HG02884 (cell line): ENCODE measurements at regions not wholly inside any gene's neighbourhood (a gene's known extent, or its start where the extent isn't known, plus 50 kb on each side); places are given as distances from the start of the nearest gene placed in this dataset.

Source experiments
- ATAC-seq: cut with Tn5 transposase; IDR thresholded peaks from one replicate; pipeline ENCODE4 v1.9.1; 2021; ENCODE audit warnings: mild to moderate bottlenecking, moderate library complexity; ENCODE audit not compliant: unreplicated experiment

GRCh38 chr2:118791483-118791882, 56.0 kb downstream of the EN1 start:
- no peak for ATAC-seq

GRCh38 chr2:118786746-118787145, 60.7 kb downstream of the EN1 start:
- no peak for ATAC-seq

GRCh38 chr2:118784860-118785259, 62.6 kb downstream of the EN1 start:
- ATAC-seq, result no peak

- no peak for ATAC-seq
These were observed 68.1 kb downstream of the EN1 start for GRCh38 chr2:118779362-118779761.

- ATAC-seq, result no peak
These were observed 72.9 kb downstream of the EN1 start for GRCh38 chr2:118774458-118775133.

GRCh38 chr2:118773826-118774225, 73.6 kb downstream of the EN1 start:
- ATAC-seq, result no peak

- no peak for ATAC-seq
These were observed 74.8 kb downstream of the EN1 start for GRCh38 chr2:118772487-118773200.

GRCh38 chr2:118769707-118770400, 77.6 kb downstream of the EN1 start:
- no peak for ATAC-seq

GRCh38 chr2:118766871-118767270, 80.6 kb downstream of the EN1 start:
- no peak for ATAC-seq

GRCh38 chr2:118764855-118765254, 82.6 kb downstream of the EN1 start:
- ATAC-seq, result no peak

GRCh38 chr2:118763797-118764196, 83.7 kb downstream of the EN1 start:
- no peak for ATAC-seq

- ATAC-seq, result no peak
These were observed 85.2 kb downstream of the EN1 start for GRCh38 chr2:118762290-118762689.

GRCh38 chr2:118761771-118762170, 85.7 kb downstream of the EN1 start:
- ATAC-seq, result no peak

- ATAC-seq, result no peak
These were observed 91.5 kb downstream of the EN1 start for GRCh38 chr2:118755901-118756300.

- no peak for ATAC-seq
These were observed 92.1 kb downstream of the EN1 start for GRCh38 chr2:118755384-118755783.

GRCh38 chr2:118752762-118753429, 94.6 kb downstream of the EN1 start:
- no peak for ATAC-seq

GRCh38 chr2:118750959-118751565, 96.4 kb downstream of the EN1 start:
- ATAC-seq, result no peak

GRCh38 chr2:118748245-118748885, 99.1 kb downstream of the EN1 start:
- no peak for ATAC-seq

GRCh38 chr2:118747637-118748036, 99.8 kb downstream of the EN1 start:
- no peak for ATAC-seq

- no peak for ATAC-seq
These were observed 100.4 kb downstream of the EN1 start for GRCh38 chr2:118747066-118747465.
